Occipital lobe (tissue), 1 donor: ENCODE measurements at regions not wholly inside any gene's neighbourhood (a gene's known extent, or its start where the extent isn't known, plus 50 kb on each side); places are given as distances from the start of the nearest gene placed in this dataset.
"Not testable (repeated sequence)": the region's sequence is repeated elsewhere in the genome, so short reads cannot be mapped to it uniquely, and the experiment has no call there.

Experiments used
- DNase-seq: peaks from one replicate; lab custom pipeline; 2025; lab: John Stamatoyannopoulos, UW

DNA sequence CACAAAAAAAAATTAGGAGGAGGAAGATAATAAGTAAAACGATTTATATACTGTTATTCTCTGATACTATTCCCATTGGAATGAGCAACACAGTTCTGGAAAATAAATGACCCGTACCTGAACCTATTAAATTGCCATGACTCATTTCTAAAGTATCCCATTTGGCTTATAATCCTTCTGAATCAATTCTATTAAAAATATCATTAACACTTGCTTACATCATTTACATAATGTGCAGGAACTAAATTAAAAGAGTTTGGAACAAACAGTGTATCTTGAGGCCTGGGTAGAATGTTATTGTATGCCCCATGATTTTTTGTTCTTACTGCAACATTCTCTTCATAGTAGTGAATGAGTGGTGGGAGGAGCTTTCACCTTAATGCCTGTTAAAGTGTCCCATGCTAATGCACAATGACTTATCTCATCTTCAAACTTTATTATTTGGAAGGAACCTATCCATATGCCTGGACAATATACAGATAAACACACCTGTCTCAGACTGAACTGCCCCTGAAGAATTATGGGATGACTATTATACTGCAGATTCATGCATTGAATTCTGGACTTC is 549.9 kb upstream of the ACVR2A start:
- DNase-seq: no peak

DNA sequence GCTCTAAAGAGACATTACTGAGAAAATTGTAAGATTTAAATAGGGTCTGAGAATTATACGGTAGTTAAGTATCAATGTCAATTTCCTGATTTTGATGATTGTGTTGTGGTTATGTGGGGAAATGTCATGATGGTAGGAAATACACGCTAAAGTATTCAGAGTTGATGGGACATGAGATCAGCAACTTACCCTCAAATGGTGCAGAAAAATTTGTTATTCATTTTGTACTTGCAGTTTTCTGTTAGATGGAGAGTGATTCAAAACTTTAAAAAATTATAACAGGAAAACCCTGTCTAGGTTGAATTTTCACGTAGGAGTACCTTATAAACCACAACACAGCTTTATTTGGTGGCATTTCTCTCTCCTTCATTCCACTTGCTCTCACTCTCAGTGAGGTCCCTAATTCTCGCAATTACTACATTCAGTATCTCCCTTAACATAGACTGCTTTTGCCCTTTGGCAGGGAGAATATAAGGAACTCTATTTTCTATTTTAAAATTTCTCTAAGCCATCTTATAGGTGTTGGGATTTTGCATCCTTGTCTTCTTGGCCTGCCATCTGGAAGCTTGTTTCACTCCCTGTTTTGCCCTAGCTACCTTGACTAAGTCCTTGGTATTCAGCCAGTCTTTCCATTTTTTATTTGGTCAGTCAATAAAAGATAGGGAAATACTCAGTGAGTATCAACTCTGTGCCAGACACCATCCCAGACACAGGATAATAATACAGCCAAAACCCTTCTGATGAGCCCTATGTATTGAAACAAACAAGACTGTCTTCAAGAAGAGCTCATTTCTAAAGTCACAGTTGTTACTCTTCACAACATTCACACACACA is 550.6 kb upstream of the ACVR2A start:
- no peak for DNase-seq

DNA sequence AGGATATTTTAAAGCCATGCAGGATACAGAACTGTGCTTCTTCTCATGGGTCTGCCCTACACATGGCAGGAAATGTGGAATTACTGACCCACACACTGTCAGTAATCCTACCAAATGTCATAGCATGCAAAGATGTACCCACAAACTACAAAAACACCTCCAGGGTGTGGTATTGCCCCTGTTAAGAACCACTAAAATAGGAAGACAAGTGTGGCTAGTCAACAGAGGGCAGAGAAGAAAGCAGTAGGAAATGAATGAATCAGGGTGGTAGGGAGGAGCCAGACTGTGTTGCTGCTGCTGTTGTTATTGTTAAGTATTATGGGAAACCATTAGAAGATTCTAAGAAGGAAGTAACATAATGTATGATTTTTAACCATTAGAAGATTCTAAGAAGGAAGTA is 556.7 kb upstream of the ACVR2A start:
- no peak for DNase-seq

DNA sequence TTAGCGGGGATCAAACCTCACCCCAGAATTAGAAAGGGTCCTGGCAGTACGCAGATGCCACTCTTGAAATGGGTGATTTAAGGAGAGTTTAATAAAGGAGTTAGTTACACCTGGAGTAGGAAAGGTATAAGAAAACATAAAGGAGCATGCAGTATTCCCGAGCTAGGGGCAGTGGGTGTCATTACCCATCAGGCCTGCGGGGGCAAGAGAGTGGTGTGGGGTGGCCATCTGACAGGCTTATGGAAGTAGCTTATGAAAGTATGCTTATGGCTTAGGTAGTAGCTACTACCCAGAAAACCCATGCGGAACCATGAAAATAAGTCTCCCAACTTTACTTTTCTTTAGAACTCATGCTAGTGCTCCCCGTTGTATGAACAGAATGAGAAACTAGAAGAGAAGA is 568.9 kb upstream of the ACVR2A start:
- no peak for DNase-seq

DNA sequence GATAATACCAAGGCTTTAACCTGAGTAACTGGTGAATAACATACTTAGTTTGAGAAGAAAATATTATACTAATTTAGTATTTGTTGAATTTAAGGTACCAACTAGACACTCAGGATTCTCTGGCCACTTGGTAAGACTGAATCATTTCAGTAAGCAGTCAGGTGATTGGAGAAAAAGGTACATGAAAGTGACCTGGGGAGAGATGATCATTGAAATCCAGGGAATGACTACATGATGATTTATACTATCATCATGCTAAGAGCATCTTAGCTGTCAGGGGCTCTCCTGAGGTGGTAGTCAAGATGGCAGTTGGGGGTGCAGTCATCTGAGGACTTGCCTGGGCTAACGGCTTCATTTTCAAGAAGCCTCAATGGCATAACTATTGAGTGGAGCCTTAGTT is 571.2 kb upstream of the ACVR2A start:
- no peak for DNase-seq

DNA sequence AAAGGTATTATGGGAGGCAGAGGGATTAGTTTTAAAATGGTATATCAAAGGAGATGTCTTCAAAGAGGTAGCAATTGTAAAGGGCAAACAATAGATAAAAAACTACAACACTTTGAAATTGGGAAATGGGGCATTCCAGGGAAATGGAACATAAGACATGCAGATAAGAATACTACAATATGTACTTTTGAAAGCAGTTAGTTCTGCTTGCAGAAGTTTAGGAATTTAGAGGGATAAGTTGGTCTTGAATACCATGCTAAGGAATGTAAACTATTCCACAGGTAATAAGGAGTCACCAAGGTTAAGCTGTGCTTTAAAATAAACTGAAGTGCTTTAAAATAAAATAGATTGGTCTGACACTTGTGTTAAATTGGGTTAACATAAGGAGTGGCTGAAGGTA is 571.7 kb upstream of the ACVR2A start:
- no peak for DNase-seq

DNA sequence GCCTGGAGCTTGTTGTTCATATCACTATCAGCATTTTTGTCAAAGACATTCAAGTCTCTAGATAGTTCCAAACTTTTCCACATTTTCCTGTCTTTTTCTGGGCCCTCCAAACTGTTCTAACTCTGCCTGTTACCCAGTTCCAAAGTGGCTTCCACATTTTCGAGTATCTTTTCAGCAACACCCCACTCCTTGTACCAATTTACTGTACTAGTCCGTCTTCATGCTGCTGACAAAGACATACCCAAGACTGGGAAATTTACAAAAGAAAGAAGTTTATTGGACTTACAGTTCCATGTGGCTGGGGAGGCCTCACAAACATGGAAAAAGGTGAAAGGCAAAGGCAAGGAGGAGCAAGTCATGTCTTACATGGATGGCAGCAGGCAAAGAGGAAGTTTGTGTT is 575.2 kb upstream of the ACVR2A start:
- DNase-seq: not testable (repeated sequence)

DNA sequence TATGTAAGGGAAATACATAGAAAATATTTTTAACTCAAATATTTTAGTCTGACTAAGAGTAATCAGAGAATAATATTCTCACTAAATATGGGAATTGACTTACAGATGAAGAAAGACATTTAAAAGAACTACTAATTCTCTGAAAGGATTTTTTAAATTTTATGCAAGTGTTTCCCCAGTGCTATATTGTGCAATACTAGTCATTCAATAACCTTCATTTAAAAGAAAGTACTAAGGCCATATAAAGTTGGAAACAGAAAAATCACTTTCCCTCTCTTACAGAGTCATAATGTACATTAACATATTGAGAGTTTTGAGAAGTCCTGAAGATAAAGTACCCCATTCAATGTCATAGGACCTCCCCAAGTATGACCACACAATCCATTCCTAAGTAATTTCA is 584.6 kb upstream of the ACVR2A start:
- DNase-seq: no peak

DNA sequence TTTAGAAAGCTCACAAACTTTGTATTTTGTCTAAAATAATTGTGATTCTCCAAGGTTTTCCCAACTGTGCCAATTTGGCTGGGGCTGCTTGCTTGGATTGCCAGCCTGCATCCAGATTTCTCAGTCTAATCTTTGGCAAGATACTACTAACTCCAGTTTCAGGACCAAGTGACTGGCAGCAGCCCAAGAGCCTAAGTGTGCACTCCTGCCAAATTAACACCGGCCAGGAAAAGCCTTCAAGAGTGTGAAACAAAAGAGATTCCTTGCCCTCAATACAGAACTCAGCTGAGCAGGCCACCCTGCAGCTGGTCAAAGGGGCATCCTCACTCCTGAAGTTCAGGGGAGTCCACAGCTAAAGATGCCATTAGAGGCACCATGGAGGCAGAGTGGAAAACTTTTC is 589.0 kb upstream of the ACVR2A start:
- DNase-seq: peak; percentile 10

DNA sequence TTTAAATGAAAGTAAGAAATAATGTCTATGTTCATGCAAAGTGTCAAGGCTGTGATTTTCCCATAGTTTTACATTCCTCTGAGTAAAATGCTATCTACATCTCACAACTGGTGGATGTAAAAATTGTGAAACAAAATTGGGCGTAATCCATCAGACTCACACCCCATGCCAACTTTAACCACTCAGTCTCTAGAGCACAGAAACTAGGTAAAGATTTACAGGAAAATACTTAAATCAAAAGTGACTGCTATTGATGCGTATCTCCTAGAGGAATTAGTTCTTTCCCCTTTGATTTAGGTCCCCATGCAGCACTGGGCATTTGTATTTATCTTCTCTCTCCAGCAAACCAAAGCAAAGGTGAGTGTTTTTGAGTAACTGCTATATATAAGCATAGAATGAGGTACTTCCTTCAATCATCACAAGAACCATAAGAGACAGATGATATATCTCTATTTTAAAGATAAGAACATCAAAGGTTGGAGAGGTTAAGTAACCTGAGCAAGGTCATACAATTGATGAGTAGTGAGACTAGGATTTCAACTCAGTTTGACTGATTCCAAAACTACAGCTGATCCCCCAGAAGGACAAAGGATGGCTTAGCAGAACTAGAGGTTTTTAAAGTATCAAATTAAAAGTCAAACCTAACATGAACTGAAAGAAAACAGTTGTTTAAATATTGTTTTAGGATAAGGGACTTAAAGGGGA is 594.0 kb upstream of the ACVR2A start:
- DNase-seq: no peak

DNA sequence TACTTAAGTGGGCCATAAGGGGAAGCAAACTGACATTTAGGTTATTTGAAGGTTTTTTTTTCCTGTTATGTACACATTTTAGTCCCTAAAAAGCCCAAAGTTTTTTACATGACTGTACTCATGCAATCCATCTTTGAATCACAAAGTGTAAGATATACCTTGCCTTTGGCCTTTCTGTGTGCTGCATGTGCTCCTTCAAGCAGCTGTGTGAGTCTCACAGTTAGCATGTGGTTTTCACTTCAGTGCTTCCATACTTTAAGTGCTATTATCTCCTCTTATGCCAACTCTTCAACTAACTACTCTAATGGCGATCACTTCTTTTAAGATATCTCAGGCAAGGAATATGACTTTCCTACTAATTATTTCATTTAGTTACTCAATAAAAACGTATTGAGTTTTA is 597.1 kb upstream of the ACVR2A start:
- no peak for DNase-seq

DNA sequence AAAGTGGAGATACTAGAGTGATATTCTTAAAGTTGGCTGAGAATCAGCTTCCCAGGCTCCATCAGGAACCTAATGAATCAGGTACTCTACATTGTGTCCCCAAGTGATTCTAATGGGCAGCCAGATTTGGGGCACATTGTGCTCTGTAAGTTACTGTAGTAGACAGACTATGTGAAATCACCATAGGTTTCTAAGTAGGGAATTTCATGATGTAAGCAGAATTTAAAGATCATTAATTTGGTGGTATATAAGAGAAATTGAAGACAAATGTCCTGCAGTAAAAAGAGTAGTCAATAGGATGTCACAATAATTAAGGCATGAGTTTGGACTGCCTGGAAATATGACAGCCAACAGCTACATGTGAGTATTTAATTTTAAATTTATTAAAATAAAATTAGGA is 602.4 kb upstream of the ACVR2A start:
- no peak for DNase-seq

DNA sequence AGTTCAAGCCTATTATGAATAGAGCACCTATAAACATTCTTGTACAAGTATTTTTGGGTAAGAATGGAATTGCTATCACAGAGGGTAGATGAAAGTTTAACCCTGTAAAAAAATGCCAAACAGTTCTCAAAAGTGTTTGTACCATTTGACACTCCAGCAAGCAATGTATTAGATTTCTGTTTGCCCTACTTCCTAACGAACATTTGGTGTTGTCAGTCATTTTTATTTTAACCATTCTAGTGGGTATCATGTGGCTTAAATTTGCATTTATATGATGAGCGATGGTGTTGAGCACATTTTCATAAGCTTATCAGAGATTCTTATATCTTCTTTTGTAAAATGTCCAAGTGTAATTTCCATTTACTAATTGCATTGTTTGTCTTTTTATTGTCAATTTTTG is 608.2 kb upstream of the ACVR2A start:
- no peak for DNase-seq

DNA sequence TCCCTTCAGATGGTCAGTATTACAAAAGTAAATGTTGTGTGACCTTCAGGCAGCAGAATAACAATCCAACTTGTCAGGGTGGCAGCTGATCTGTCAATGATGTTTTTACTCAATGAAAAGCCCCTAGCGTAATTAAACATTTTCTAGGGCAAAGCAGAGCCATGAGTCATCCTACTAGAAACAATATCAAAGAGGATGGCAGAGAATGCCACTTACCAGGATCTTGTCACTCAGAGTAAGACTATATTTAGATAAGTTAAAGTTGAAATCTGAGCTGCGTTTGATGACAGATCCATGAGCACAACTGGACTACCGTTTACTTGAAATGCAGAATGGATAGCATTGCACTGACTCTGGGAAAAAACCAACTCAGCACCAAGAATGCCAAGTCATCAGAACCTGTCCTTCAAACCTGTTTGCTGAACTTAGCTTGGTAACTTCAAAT is 612.6 kb upstream of the ACVR2A start:
- DNase-seq: no peak

DNA sequence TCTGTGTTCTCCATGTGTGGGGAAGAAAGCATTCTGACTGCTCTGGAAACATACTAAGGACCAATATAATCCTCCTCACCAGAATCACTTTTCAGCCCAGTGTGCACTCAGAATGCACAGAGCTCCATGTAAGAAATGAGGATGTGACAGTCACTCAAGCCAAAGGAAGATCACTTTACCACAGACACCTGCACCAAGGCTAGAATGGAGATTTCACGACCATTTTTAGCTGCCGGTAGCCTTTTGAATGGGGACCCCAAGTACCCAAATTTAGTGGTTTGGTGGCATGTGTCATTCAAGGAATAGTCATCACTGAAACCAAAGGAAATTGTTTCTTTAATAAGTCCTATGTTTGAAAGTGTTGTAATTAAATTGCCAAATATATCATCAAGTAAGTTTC is 613.2 kb upstream of the ACVR2A start:
- no peak for DNase-seq

DNA sequence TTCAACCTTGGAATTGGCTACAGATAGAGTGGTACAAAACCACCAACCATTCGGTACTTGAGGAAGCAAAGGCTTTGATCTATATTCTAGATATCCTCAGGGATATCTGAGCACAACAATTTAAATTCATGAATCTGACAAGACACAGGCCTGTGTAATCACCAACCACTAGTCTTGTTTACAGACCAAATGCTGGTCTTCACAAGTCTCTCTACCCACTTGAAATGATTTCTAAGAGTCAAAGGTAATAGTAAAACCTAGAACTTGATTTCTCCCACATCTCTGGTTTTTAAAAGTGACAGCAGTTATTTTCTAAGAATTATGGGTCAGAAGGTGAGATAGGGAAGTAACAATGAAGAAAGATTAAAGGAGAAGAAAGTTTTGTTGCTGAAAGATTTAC is 613.7 kb upstream of the ACVR2A start:
- no peak for DNase-seq

DNA sequence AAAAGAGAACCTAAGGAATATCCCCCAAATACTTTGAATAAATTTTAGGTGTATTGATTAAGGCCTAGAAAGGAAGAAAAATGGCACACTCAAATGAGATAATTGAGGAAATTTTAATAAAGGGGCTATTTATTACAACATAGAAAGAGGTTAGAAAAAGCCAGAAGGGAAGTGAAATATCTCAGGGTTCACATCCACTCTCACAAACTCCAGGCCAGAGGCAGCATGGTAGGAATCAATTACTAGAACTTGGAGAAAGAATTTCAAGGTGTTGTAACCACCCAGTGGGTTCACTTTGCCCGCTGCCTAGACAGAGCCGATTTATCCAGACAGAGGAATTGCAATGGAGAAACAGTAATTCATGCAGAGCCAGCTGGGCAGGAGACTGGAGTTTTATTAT is 617.5 kb upstream of the ACVR2A start:
- DNase-seq: no peak

DNA sequence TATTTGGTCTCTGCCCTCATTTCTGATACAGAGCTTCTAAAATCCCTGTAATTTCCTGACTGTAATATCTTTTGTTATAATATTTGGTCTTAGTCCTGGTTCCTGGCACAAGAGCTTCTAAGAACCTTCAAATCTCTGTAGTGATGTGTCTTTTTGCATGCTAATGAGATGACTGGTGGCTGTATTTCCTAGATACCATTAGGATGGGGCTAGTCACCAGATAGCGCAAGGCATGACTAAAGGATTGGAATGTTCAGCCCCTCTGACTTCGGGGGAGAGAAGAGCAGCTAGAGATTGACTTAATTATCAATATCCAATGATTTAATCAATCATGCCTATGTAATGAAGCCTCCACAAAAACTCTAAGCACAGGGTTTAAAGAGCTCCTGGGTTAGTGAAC is 620.8 kb upstream of the ACVR2A start:
- DNase-seq: no peak

DNA sequence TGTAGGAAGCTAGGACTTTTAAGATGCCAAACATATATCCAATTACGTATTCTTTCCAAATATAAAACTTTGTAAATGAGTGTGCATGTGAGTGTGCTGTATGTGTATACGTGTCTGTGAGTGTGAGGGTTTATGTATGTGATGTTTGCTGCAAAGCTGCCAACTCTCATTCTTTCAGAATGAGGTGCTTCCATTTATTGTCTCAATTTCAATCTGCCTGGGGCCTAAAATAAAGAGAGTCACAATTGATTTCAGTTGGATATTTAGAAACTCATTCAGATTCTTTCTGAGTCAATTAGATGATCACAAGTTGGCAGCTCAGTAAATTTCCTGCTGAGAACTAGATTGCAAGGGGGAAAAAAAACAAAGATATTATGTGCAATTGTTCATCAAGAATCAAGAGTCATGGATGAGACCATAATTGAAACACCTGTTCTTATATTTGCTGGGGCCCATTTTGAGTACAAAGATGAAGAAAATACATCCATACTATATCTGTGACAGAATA is 621.2 kb upstream of the ACVR2A start:
- DNase-seq: no peak

DNA sequence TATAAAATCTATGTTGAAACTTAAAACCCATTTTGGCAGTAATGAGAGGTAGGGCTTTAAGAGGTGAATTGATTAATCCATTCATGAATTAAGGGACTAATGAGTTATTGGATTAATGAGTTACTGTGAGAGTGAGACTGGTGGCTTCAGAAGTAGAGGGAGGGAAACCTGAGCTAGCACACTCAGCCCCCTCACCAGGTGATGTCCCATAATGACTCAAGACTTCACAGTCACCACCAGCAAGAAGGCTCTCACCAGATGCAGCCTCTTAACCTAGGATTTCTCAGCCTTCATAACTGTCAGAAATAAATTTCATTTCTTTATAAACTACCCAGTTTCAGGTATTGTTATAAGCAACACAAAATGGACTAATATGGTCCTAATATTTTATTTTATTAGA is 621.7 kb upstream of the ACVR2A start:
- no peak for DNase-seq

DNA sequence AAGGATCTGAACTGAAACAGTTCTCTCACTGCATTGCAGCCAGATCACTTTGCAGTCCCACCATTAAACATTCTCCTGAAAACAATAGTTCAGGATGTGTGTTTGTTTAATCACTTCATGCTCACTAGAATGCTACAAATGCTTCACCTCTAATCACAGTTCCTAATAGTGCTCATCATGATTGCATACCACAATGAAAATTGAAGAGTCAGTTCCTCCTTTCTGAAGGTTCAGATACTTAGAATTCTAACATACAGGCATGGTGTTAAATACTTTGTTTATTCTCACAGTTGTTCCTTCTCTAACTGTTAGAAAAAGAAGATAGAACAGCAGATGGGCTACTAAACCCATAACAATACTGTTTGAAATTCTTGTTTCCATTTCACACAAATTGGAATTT is 622.3 kb upstream of the ACVR2A start:
- no peak for DNase-seq

DNA sequence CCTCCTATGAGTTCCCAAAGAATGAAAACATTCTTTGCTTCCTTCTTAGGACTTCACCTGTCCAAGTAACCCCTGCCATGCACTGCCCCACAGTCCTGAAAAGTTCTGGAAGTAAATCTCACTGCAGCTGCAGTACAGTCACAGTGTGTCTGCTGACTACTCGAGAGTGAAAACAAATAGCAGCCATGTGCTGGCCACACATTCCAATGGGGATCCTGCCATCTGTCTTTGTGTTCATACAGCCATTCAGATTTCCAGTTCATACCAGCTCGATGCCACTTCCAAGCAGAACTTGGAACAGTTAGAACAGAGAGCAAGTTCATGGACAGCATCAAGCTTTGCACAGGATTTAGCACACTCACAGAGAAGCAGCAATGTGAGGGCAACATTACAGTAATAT is 629.9 kb upstream of the ACVR2A start:
- no peak for DNase-seq

DNA sequence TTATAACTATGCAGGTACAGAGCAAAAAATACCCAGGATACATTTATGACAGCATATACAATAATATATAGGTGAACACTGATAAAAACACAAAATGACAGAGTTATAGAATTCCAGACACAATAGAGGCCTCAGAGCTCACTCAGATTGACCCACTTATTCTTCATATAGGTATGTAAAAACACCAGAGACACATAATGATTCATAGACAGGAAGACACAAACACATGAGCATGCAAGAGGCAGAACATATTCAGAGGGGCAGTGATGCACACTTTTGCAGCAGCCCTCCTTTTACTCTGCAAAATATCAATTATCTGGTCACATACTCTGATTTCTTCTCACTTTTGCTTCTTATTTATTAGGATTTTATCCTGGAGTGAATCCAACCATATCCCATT is 633.3 kb upstream of the ACVR2A start:
- DNase-seq: no peak
